Adipocyte (in vitro differentiated cells): ENCODE measurements at regions not wholly inside any gene's neighbourhood (a gene's known extent, or its start where the extent isn't known, plus 50 kb on each side); places are given as distances from the start of the nearest gene placed in this dataset.
"Not testable (repeated sequence)": the region's sequence is repeated elsewhere in the genome, so short reads cannot be mapped to it uniquely, and the experiment has no call there.

ENCODE experiments used
- DNase-seq: peaks from one replicate; pipeline ENCODE4 v3.0.0-alpha.2; 2015; ENCODE audit warnings: low read depth
- H3K27me3 ChIP-seq: replicated peaks from 2 replicates; pipeline ENCODE4 v1.7.0; 2013; ENCODE audit warnings: mild to moderate bottlenecking, low read length, moderate library complexity; ENCODE audit not compliant: control insufficient read depth, insufficient read depth
- H3K36me3 ChIP-seq: 2 replicates; pipeline ENCODE4 v1.7.0; 2013; ENCODE audit warnings: low read length, mild to moderate bottlenecking, moderate library complexity; ENCODE audit not compliant: control insufficient read depth, insufficient read depth, severe bottlenecking
- H3K4me1 ChIP-seq: 2 replicates; pipeline ENCODE4 v1.7.0; 2013; ENCODE audit warnings: mild to moderate bottlenecking, low read length, moderate library complexity; ENCODE audit not compliant: control insufficient read depth, insufficient read depth
- H3K4me3 ChIP-seq: 2 replicates; pipeline ENCODE4 v1.7.0; 2013; ENCODE audit warnings: mild to moderate bottlenecking, low read length, moderate library complexity
- H3K9ac ChIP-seq: 2 replicates; pipeline ENCODE4 v1.7.0; 2013; ENCODE audit warnings: mild to moderate bottlenecking, low read length, moderate library complexity
- H3K9me3 ChIP-seq: 2 replicates; pipeline ENCODE4 v1.7.0; 2013; ENCODE audit warnings: mild to moderate bottlenecking, low read length, moderate library complexity; ENCODE audit not compliant: control insufficient read depth

DNA sequence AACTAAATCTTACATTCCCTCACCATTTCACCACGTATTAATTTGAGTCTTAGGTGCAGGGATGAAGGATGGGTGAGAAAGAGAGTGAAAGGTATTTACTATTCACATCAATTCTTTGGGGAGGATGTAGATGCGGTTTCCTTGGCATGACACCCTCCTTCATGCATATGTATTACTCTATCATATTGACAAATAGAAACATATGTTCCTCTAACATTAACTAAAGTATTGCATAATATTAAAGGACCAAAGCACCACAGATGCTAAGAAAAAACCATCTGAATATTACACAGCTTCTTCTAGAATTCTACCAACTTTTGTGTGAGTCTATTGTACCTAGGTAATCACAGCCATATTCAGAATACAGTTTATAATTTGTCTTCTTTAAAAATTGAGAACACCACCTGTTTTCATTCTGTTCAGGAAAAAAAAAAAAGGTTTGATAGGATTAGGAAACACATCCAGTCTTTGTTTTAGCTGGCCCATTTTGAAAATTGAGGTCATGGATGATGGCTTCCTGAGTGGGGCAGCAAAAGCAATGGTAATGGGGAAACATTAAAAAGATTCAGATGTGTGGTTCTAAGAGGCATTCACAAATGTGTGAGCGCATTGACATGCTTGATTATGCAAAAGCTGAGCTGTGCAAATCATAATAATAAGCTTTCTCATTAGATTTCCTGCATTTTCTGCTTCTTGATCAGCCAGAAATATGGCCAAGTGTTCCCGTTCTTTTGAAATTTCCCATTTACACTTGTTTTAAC lies 1011.5 kb upstream of the NUDT12 start:
- H3K4me1 ChIP-seq, result peaks cover 4% of the 10 kb centered on the region
- no peak overlapping the region for H3K4me3 ChIP-seq
- H3K27me3 ChIP-seq, result no peaks in the 10 kb centered on the region
- H3K9ac ChIP-seq, result no peak overlapping the region
- no peaks in the 10 kb centered on the region for H3K9me3 ChIP-seq
- no peaks in the 10 kb centered on the region for H3K36me3 ChIP-seq
- DNase-seq, result no peak

DNA sequence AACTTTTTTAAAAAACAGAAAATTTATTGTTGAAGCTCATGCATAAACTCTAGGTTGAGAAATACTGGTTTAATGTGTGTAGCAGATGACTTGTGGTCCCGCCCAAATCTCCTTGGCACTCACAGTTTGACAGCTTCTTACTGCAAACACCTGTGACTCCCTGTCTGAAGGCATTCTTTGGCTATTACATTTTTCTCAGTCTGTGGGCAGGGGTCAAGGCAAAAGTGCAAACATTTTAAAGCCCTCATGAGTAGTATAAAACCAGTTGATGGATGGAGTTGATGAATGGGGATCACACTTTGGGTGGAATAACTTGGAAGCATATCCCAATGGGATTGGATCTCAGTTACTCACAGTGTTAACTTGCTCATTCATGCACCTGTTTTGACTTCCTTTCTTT lies 1007.0 kb upstream of the NUDT12 start:
- no peaks in the 10 kb centered on the region for H3K9me3 ChIP-seq
- H3K4me3 ChIP-seq, result no peak overlapping the region
- H3K36me3 ChIP-seq, result no peaks in the 10 kb centered on the region
- H3K27me3 ChIP-seq, result no peaks in the 10 kb centered on the region
- peaks cover 4% of the 10 kb centered on the region for H3K4me1 ChIP-seq
- DNase-seq, result no peak
- H3K9ac ChIP-seq, result no peak overlapping the region

DNA sequence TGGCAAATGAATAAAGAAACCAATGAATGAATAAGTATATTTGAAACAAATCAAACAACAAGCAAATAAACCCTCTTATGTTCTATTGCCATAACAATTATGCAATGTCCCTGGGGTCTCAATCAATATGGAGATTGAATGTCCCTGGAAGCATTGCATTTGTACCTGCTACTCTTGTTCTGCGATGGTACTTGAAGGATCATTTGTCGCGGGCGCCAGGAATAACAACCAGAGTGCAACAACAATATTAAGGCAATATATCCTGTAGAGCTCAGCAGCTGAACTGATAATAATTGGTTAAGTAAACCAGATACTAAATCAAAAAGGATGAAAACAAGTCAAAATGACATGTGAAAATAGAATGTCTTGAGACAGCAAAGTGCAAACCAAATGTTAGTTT lies 1001.9 kb upstream of the NUDT12 start:
- Histone ChIP-seq H3K9ac (no peak overlapping the region), H3K9me3 (no peaks in the 10 kb centered on the region), H3K4me3 (no peak overlapping the region), H3K4me1 (no peaks in the 10 kb centered on the region), H3K36me3 (no peaks in the 10 kb centered on the region), H3K27me3 (no peaks in the 10 kb centered on the region)
- DNase-seq, result no peak

DNA sequence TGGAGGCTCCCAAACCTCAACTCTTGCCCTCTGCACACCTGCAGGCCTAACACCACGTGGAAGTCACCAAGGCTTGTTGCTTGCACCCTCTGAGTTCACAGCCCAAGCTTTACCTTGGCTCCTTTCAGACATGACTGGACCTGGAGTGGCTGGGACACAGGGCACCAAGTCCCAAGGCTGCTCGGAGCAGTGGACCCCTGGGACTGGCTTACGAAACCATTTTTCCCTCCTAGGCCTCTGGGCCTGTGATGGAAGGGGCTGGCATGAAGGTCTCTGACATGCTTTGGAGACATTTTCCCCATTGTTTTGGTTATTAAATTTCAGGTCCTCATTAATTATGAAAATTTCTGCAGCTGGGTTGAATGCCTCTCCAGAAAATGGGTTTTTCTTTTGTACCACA lies 994.4 kb upstream of the NUDT12 start:
- no peaks in the 10 kb centered on the region for H3K4me1 ChIP-seq
- H3K36me3 ChIP-seq, result no peaks in the 10 kb centered on the region
- H3K9me3 ChIP-seq, result no peaks in the 10 kb centered on the region
- no peak for DNase-seq
- no peaks in the 10 kb centered on the region for H3K27me3 ChIP-seq
- H3K4me3 ChIP-seq, result no peak overlapping the region
- no peak overlapping the region for H3K9ac ChIP-seq

DNA sequence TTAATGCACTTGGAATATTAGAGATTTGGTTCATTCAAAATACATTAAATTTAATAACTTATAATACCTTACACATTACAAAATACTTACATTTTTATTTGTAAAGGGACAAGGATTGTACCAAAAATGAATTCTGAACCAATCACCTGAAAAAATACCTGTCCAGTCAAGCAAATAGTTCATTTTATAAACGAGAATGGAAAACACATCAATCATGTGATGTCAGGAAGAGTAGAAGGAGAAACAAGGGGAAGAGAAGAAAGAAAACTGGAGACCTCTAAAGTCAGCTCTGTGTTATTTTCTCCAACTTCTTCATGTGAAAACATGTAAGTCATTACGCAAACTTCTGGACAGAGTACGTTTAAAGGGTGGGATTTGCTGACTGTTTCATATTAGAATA lies 989.0 kb upstream of the NUDT12 start:
- no peak overlapping the region for H3K9ac ChIP-seq
- no peaks in the 10 kb centered on the region for H3K9me3 ChIP-seq
- no peaks in the 10 kb centered on the region for H3K4me1 ChIP-seq
- H3K27me3 ChIP-seq, result no peaks in the 10 kb centered on the region
- no peak for DNase-seq
- no peaks in the 10 kb centered on the region for H3K36me3 ChIP-seq
- no peak overlapping the region for H3K4me3 ChIP-seq

DNA sequence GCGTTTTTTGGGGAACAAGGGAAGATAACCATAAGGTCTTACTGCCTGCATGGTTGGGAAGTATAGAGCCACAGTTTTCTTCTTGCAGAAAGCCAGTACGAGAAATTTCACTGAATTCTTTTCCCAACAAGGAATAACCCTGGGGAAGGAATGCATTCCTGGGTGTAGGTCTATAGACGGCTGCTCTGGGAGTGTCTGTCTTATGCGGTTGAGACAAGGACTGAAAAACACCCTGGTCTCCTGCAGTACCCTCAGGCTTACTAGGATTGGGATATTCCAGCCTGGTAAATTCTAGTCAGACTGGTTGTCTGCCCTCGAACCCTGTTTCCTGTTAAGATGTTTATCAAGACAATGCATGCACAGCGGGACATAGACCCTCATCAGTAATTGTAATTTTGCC lies 984.3 kb upstream of the NUDT12 start:
- DNase-seq, result not testable (repeated sequence)

DNA sequence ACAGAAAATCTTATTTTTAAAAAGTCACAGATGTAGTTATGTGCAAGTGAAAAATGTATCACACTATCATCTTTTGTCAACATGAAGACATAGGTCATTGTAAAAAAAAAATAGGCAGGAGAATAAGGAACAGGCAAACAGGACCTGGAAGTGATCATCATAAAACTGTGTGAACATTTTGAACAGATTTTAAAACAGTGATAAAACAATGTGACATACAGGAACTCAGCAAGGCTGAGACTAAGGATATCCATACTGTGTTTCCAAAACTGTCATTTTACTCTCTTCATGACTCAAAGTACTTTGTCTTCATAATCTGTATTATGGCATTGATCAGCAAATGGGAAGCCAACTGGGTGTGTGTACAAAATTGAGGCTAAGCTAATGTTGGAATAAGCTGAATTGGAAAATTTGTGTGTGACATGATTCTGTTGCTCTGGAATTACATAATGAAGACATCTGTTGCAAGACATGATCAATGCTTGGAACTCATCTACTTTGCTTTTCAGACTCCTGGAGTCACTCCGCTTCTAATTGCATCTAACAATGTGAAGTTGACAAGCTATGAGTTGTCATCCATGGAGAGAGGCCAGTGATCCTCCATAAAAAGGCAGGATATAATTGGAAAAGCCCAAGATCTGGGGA lies 978.7 kb upstream of the NUDT12 start:
- H3K9ac ChIP-seq, result no peak overlapping the region
- no peak overlapping the region for H3K4me3 ChIP-seq
- peak; percentile 3 for DNase-seq
- H3K36me3 ChIP-seq, result no peaks in the 10 kb centered on the region
- no peaks in the 10 kb centered on the region for H3K9me3 ChIP-seq
- peaks cover 19% of the 10 kb centered on the region for H3K4me1 ChIP-seq
- H3K27me3 ChIP-seq, result no peaks in the 10 kb centered on the region

More for the DNA sequence above, 984.3 kb upstream of the NUDT12 start:
- not testable (repeated sequence) for H3K27me3 ChIP-seq, H3K9me3 ChIP-seq, H3K4me3 ChIP-seq, H3K4me1 ChIP-seq, H3K36me3 ChIP-seq, H3K9ac ChIP-seq

DNA sequence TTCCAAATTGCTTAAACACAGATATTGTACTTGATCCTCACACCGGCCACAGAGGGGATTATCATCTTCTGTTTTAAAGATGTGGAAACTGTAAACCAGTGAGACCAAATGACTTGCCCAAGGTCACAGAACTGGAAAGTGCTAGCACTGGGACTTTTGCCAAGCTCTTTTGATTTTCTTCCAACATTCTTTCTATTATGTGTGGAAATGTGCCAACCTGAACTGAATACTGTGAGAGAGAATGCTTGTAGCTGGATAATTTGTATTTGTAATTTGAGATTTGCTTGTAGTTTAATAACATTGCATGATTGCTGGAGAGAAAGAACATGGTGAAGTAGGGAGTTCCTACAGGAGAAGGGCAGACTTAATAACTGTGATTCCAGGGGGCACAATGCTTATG lies 977.9 kb upstream of the NUDT12 start:
- no peaks in the 10 kb centered on the region for H3K9me3 ChIP-seq
- no peak overlapping the region for H3K4me3 ChIP-seq
- DNase-seq, result peak; percentile 91
- H3K27me3 ChIP-seq, result no peaks in the 10 kb centered on the region
- H3K4me1 ChIP-seq, result peaks cover 19% of the 10 kb centered on the region
- no peak overlapping the region for H3K9ac ChIP-seq
- H3K36me3 ChIP-seq, result no peaks in the 10 kb centered on the region

DNA sequence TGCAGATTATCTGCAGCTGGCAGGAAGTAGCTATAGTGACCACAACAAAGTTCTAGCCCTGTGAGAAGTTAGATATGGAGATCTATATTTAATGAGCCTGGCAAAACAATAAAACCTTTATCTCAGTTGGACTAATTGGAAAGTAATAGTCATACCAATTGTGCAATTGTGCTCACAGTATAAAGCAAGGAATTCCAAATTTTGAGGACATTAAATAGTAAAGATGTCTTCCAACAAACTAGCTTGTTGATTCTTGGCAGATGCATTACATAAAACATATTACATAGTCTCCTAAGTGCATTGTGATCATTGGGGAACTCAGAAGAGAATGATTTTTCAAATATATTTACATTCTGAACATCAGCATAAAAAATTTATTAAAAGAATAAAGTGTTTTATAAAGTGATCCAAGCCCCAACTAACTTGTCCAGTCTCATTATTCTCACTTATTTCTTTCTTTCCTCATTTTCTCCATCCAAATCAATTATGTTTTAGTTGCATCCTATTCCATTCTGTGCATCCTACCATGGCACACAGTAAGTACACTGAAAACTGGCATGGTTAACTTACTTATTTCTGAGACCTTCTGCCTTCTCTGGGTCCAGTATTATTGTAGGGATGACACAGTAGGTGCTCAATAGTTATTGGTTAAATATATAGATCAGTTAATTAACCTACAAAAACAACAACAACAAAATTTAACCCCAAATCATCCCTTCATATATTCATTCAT lies 977.2 kb upstream of the NUDT12 start:
- Histone ChIP-seq H3K4me3 (no peak overlapping the region), H3K9me3 (no peaks in the 10 kb centered on the region), H3K4me1 (peaks cover 19% of the 10 kb centered on the region), H3K27me3 (no peaks in the 10 kb centered on the region), H3K36me3 (no peaks in the 10 kb centered on the region), H3K9ac (no peak overlapping the region)
- DNase-seq, result peak; percentile 54

DNA sequence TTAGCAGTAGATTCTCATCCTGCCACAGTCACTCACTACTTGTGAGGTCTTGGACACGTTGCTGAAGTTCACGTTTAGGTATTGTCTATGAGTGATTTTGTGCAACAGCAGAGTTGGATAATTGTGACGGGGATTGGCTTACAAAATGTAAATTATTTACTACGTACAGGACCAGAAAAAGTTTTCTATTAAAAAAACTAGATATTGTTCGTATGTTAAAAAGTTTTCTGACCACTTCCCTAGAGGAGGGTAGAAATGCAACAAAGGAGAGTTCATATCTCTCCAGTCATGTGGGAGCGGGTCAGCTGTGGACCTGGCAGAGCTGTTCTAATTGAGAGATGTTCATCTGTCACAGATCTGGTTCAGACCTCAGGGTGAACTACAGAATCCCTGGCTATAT lies 976.1 kb upstream of the NUDT12 start:
- H3K9me3 ChIP-seq, result no peaks in the 10 kb centered on the region
- no peak overlapping the region for H3K4me3 ChIP-seq
- no peak for DNase-seq
- H3K9ac ChIP-seq, result no peak overlapping the region
- H3K27me3 ChIP-seq, result no peaks in the 10 kb centered on the region
- H3K36me3 ChIP-seq, result no peaks in the 10 kb centered on the region
- peaks cover 19% of the 10 kb centered on the region for H3K4me1 ChIP-seq

DNA sequence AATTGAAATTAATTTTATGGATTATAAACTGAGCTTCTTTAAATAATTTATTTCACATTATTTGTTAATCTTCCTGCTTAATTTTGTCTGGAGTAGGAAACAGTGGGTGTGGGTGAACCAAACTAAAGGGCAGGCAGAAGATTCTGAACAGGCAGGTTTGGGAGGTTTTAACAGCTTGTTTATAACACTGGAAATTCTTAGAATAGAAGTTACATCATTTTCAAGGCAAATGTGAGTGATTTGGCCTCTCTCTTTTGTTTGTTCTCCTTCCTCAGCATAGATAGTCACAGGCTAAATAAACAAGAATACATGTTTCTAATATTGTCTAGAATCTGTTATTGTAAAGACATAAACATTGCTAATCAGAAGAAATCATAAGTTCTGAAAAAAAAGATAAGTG lies 970.9 kb upstream of the NUDT12 start:
- H3K9me3 ChIP-seq, result no peaks in the 10 kb centered on the region
- H3K36me3 ChIP-seq, result no peaks in the 10 kb centered on the region
- peak; percentile 14 for DNase-seq
- H3K4me1 ChIP-seq, result no peaks in the 10 kb centered on the region
- H3K9ac ChIP-seq, result no peak overlapping the region
- no peak overlapping the region for H3K4me3 ChIP-seq
- no peaks in the 10 kb centered on the region for H3K27me3 ChIP-seq
